Epithelial cell of esophagus (primary cell): ENCODE measurements at regions not wholly inside any gene's neighbourhood (a gene's known extent, or its start where the extent isn't known, plus 50 kb on each side); places are given as distances from the start of the nearest gene placed in this dataset.
A peak's percentile ranks its signal among the peaks of the same experiment; 100 is the strongest.

Experiments used
- DNase-seq: peaks from one replicate; pipeline ENCODE4 v3.0.0; 2010; ENCODE audit warnings: low read depth
- H3K4me3 ChIP-seq: 2 replicates; pipeline ENCODE4 v1.5.1; 2011; ENCODE audit warnings: mild to moderate bottlenecking, low read length, control low read depth
- TF ChIP-seq, protein P1 (sequence below): IDR thresholded peaks from 2 replicates; pipeline ENCODE4 v1.5.1; 2011; ENCODE audit warnings: low read depth, mild to moderate bottlenecking, low read length, control low read depth, inconsistent platforms; ENCODE audit not compliant: insufficient read depth; ENCODE audit errors: missing control alignments

DNA sequence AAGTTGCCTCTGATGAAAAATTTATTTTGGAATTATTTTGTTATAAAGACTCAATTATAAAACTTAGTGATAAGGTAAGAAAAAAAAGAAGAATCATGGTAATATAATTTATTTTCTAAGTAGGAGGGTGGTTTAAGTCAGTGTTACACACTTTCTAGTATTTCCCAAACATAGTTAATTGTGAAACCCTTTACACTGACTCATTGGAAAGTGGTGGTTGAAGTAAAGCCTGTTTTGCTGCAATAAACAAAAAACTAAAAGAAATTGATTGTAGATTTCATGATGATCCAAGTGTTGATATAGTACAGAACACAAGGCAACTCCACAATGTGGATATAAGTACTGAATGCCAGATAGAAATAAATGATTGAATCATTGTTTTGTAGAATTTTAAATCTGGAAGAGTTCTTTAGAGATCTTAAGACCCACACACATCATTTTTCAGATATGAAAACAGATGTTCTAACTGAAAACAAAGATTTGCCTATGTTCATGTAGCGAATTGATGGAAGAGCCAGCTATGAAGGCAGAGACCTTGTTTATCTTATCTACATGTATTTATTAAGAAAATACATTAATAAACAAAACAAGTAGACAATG lies 539.8 kb downstream of the PRELID2 start:
- DNase-seq, result peak; percentile 54
- no peak overlapping the region for H3K4me3 ChIP-seq

DNA sequence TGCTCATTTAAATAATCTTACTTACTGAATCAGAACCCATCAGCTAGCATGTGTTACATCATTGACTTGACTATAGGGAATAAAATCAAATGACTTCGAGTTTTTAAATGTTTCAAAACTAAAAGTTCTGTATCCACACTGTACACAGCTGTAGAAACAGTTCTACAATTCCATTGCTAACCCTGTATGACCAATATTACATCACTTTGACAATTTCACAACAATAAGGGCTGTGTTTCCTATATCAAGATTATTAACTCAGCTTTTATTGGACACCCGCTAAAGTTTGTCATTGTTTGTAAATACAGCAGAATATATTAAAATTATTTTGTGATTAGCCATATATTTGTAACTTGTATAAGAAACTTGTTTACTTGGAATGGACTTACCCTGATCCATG lies 540.8 kb downstream of the PRELID2 start:
- H3K4me3 ChIP-seq, result no peak overlapping the region
- TF ChIP-seq, protein P1, sequence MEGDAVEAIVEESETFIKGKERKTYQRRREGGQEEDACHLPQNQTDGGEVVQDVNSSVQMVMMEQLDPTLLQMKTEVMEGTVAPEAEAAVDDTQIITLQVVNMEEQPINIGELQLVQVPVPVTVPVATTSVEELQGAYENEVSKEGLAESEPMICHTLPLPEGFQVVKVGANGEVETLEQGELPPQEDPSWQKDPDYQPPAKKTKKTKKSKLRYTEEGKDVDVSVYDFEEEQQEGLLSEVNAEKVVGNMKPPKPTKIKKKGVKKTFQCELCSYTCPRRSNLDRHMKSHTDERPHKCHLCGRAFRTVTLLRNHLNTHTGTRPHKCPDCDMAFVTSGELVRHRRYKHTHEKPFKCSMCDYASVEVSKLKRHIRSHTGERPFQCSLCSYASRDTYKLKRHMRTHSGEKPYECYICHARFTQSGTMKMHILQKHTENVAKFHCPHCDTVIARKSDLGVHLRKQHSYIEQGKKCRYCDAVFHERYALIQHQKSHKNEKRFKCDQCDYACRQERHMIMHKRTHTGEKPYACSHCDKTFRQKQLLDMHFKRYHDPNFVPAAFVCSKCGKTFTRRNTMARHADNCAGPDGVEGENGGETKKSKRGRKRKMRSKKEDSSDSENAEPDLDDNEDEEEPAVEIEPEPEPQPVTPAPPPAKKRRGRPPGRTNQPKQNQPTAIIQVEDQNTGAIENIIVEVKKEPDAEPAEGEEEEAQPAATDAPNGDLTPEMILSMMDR, result no peak
- peak; percentile 47 for DNase-seq

More for the DNA sequence above, 539.8 kb downstream of the PRELID2 start:
- TF ChIP-seq, protein P1, result no peak

DNA sequence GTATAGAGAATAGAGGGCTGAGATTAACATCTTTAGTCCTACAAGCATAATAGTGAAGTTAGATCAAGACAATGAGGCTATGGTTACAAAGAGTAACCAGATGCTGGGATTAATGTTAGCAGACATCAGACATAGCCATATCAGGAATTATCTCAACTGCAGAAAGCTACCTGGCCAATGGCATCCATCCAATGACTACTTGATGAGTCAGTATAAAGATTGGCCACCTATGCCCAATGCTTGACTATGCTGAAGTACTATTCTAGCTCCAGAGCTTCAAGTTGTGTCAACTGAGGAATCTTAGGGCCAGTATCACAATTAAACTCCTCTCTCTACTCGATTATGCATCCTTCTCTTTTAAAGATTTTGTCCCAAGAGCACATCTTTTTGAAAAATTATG lies 541.4 kb downstream of the PRELID2 start:
- no peak overlapping the region for H3K4me3 ChIP-seq
- DNase-seq, result peak; percentile 68
- TF ChIP-seq, protein P1, result no peak

DNA sequence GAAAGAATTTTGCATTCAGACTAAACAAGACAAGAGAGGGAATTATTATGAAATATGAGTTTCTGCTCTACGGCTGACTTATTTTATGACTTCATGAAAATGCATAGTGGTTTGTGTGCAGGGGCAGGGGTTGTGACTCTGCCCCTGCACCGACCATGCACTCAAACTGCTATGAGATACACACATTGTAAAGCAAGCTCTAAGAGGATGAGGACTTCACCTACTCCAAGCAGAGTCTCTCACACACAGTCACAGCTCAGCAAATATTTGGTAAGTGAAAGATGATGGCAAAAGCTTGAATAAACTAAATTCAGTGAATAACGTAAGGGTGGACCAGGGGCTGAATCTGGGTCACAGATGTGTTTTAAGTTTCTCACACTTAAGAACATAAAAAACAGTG lies 542.9 kb downstream of the PRELID2 start:
- no peak overlapping the region for H3K4me3 ChIP-seq
- DNase-seq, result no peak

DNA sequence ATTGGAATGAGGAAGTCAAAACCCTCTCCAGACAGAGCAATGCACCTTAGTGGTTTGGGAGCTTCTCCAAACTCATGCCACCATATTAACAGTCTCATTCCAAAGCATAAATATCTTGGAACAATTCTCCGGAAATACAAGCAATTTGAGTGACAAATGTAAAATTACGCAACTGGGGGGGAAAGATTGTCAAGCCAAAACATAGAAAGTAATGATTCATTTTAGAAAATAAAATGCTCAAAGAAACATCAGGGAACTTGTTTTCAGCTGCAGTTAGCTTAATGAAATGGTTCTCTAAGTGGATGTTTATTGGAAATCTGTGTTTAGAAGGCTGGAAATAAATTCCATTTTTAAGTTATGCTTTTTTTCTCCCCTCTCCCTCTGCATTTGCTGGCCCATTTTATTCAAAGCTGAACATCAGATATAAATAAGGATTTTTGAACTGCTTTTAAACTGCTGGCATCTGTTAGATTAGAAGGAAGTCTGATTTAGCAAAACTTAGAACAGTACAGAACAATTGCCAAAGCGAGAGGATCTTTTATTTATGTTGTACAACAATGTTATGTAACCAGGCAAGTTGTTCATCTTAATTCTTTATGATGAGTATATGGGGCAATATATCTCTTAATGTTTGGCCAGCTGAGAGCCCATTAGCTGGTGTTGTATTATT lies 551.9 kb downstream of the PRELID2 start:
- peak; percentile 30 for DNase-seq
- no peak overlapping the region for H3K4me3 ChIP-seq
- TF ChIP-seq, protein P1, result no peak

More for the DNA sequence above, 542.9 kb downstream of the PRELID2 start:
- TF ChIP-seq, protein P1, result no peak

DNA sequence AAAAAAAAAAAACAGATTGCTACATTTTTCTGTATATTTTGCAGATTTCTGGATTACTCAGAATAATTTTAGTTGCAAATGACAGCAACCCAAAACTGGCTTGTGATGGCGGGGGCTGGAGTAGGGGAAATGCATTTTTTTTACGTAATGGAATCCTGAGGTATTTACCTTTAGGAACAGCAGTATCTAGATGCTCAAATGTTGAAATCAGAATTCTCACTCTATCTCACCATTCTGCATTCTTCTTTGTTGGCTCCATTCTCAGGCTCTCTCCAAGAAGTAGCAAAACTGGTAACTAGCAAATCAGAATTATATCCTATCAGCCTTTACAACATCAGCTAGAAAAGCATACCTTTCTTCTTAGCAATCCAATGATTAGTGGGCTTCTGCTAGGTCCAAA lies 554.3 kb downstream of the PRELID2 start:
- no peak for DNase-seq
- H3K4me3 ChIP-seq, result no peak overlapping the region
- TF ChIP-seq, protein P1, result no peak

DNA sequence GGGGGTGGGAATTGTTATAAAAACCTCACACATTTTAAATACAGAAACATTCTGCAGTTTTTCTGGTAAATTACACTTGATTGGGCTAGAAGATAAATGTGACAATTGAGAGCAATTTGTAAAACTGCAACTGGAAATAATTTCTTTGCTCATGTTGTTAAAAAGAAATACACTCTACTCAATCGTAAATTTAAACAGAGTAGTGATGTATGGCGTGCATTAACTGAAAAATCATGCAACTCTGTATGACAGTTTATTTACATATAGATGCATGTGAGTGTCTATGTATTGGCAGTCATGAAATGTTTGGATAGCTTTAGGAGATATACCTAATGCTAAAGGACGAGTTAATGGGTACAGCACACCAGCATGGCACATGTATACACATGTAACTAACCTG lies 554.9 kb downstream of the PRELID2 start:
- no peak overlapping the region for H3K4me3 ChIP-seq
- DNase-seq, result no peak
- TF ChIP-seq, protein P1, result no peak
